ENCODE measurements at regions not wholly inside any gene's neighbourhood (a gene's known extent, or its start where the extent isn't known, plus 50 kb on each side); places are given as distances from the start of the nearest gene placed in this dataset.
"Not testable (repeated sequence)": the region's sequence is repeated elsewhere in the genome, so short reads cannot be mapped to it uniquely, and the experiment has no call there.

GRCh38 chrX:88828011-88828410 is 81.0 kb downstream of the CPXCR1 start:
- Histone ChIP-seq H3K27me3 (ENCODE audit: control insufficient read depth, insufficient read depth, low read length) (no peaks in the 10 kb centered on the region), H3K4me3 (ENCODE audit: low read depth, low read length) (no peak overlapping the region), H3K36me3 (ENCODE audit: control insufficient read depth, insufficient read depth, low read length) (no peaks in the 10 kb centered on the region)
- ChIA-PET CTCF (no interaction called here), POLR2A (no interaction called here)
- TF ChIP-seq, protein P1, sequence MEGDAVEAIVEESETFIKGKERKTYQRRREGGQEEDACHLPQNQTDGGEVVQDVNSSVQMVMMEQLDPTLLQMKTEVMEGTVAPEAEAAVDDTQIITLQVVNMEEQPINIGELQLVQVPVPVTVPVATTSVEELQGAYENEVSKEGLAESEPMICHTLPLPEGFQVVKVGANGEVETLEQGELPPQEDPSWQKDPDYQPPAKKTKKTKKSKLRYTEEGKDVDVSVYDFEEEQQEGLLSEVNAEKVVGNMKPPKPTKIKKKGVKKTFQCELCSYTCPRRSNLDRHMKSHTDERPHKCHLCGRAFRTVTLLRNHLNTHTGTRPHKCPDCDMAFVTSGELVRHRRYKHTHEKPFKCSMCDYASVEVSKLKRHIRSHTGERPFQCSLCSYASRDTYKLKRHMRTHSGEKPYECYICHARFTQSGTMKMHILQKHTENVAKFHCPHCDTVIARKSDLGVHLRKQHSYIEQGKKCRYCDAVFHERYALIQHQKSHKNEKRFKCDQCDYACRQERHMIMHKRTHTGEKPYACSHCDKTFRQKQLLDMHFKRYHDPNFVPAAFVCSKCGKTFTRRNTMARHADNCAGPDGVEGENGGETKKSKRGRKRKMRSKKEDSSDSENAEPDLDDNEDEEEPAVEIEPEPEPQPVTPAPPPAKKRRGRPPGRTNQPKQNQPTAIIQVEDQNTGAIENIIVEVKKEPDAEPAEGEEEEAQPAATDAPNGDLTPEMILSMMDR (IDR thresholded peaks at IDR 0.05; ENCODE audit: insufficient read depth, low read depth, low read length): no peak
- no peak for DNase-seq (ENCODE audit: low read depth)

DNA sequence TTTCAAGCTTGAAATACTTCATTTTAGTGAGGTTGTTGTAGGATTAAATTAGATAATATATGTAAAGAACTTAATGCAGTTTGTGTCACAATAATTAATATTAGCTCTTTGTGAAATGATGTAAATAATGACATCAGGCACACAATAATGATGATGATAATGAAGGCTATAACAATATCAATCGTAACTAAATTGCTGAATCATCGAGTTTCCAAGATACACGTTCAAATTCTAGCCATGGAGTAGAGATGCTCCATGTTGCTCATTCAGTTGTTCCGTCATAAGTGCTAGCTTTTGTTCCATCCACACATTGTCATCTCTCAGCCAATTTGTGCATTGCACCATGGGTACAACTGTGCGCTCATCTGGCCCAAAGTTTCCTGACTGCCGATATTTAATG is 83.1 kb downstream of the CPXCR1 start:
- TF ChIP-seq, protein P1 (IDR thresholded peaks at IDR 0.05; ENCODE audit: insufficient read depth, low read depth, low read length): no peak
- Histone ChIP-seq H3K4me3 (ENCODE audit: low read depth, low read length) (no peak overlapping the region), H3K27me3 (ENCODE audit: control insufficient read depth, insufficient read depth, low read length) (no peaks in the 10 kb centered on the region), H3K36me3 (ENCODE audit: control insufficient read depth, insufficient read depth, low read length) (no peaks in the 10 kb centered on the region)
- no peak for DNase-seq (ENCODE audit: low read depth)
- POLR2A ChIA-PET: no interaction called here
- CTCF ChIA-PET: no interaction called here

DNA sequence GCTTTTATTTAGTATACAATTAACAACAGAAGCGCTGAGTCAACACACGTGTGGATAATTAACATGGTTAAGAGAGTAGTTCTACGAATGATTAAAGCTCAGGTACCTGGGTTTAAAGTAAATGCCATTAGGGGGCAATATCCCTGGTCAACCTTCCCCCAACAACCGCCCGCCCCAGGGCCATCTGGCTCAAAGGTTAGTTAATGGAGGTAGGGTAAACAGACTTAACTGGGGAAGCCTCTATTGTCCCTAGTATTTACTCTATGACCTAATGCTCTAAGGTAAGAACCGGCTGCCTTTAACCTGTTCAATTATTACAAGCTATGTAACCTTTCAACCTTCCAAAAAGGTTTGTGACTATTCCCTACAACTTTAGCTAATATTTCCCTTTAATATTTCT is 90.7 kb downstream of the CPXCR1 start:
- DNase-seq (ENCODE audit: low read depth); H3K36me3 ChIP-seq (ENCODE audit: control insufficient read depth, insufficient read depth, low read length); CTCF ChIA-PET; POLR2A ChIA-PET; H3K27me3 ChIP-seq (ENCODE audit: control insufficient read depth, insufficient read depth, low read length); H3K4me3 ChIP-seq (ENCODE audit: low read depth, low read length): not testable (repeated sequence)

DNA sequence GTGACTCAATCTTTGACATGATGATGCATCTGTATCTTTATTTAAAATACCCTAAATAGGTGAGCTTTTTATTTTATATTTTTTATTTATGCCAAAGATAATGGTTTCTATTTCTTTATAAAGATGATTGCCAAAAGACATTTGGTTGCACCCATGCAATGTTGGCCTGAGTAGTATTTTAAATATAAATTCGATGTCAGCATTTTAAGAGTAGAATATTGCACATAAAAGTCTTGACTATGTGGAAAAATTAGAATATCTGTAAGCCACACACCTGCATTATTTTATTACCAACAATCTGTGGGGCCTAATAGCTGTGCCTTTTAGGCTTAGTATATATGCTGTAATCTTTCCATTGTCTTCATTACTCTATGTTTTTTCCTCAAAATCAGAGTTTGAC is 91.4 kb downstream of the CPXCR1 start:
- Histone ChIP-seq H3K36me3 (ENCODE audit: control insufficient read depth, insufficient read depth, low read length) (no peaks in the 10 kb centered on the region), H3K27me3 (ENCODE audit: control insufficient read depth, insufficient read depth, low read length) (no peaks in the 10 kb centered on the region), H3K4me3 (ENCODE audit: low read depth, low read length) (no peak overlapping the region)
- no peak for DNase-seq (ENCODE audit: low read depth)
- ChIA-PET POLR2A (no interaction called here), CTCF (no interaction called here)
- TF ChIP-seq, protein P1 (IDR thresholded peaks at IDR 0.05; ENCODE audit: insufficient read depth, low read depth, low read length): no peak

GRCh38 chrX:88843841-88844240 is 96.8 kb downstream of the CPXCR1 start:
- CTCF ChIA-PET; H3K4me3 ChIP-seq (ENCODE audit: low read depth, low read length); H3K36me3 ChIP-seq (ENCODE audit: control insufficient read depth, insufficient read depth, low read length); DNase-seq (ENCODE audit: low read depth); POLR2A ChIA-PET; H3K27me3 ChIP-seq (ENCODE audit: control insufficient read depth, insufficient read depth, low read length): not testable (repeated sequence)

- POLR2A ChIA-PET: no interaction called here
- Histone ChIP-seq H3K4me3 (ENCODE audit: low read depth, low read length) (no peak overlapping the region), H3K36me3 (ENCODE audit: control insufficient read depth, insufficient read depth, low read length) (no peaks in the 10 kb centered on the region), H3K27me3 (ENCODE audit: control insufficient read depth, insufficient read depth, low read length) (no peaks in the 10 kb centered on the region)
- TF ChIP-seq, protein P1 (IDR thresholded peaks at IDR 0.05; ENCODE audit: insufficient read depth, low read depth, low read length): no peak
- CTCF ChIA-PET: no interaction called here
- no peak for DNase-seq (ENCODE audit: low read depth)
Observed at GRCh38 chrX:88853925-88854324, 106.9 kb downstream of the CPXCR1 start.
